Activated CD4-positive, alpha-beta T cell treated with anti-CD3 and anti-CD28 coated beads for 1 hour (primary cell): ENCODE measurements at regions not wholly inside any gene's neighbourhood (a gene's known extent, or its start where the extent isn't known, plus 50 kb on each side); places are given as distances from the start of the nearest gene placed in this dataset.
"Not testable (repeated sequence)": the region's sequence is repeated elsewhere in the genome, so short reads cannot be mapped to it uniquely, and the experiment has no call there.

ENCODE experiments used
- DNase-seq: peaks from one replicate; pipeline ENCODE4 v3.0.0-alpha.2; 2020

GRCh38 chr10:2214092-2214491, 476.8 kb upstream of the ADARB2 start:
- no peak for DNase-seq

DNA sequence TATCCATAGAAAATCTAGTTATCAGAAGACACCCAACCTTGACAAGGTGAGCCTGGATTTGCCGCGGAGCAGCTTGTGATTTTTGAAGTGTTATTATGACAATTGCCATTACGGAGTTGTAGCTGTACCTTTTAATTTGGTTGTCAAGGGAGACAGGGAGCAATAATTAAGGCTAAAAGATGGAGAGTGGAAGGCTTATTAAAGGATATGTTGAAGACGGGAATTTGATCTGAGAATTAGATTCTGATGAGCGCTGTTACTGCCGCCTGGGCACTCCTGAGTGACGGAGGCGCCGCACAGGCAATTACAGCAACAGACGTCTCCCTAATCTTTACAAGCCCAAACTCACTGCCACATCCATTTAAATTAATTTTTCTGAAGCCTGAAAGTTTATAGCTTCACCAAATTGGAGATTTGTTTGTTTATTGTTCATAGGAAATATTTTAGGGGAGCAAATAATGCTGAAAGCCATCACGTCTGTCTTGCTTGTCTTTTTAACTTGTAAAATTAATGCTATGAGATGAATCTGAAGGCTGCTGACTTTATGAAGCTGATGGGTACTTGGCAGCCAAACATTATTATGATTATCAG, 475.0 kb upstream of the ADARB2 start:
- no peak for DNase-seq

- DNase-seq = no peak
Observed at GRCh38 chr10:2210088-2210487, 472.8 kb upstream of the ADARB2 start.

DNA sequence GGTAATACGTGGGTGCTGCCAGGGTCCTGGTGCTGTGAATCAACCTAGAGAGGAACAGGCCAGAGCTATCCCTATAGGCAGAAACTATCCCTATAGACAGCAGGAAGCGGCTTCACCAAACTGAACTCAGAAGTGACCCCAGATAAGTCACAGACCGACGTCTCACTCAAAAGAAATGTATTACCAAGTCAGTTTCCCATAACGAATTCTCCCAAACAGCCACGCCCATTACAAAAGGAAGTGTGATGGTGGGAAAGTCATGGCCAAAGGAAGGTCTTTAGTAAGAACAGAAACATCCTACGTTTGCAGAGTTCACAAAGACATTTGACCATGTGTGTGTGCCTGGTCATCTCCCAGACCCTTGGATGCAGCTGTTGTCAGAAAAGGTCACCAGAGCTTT, 470.8 kb upstream of the ADARB2 start:
- DNase-seq = no peak

DNA sequence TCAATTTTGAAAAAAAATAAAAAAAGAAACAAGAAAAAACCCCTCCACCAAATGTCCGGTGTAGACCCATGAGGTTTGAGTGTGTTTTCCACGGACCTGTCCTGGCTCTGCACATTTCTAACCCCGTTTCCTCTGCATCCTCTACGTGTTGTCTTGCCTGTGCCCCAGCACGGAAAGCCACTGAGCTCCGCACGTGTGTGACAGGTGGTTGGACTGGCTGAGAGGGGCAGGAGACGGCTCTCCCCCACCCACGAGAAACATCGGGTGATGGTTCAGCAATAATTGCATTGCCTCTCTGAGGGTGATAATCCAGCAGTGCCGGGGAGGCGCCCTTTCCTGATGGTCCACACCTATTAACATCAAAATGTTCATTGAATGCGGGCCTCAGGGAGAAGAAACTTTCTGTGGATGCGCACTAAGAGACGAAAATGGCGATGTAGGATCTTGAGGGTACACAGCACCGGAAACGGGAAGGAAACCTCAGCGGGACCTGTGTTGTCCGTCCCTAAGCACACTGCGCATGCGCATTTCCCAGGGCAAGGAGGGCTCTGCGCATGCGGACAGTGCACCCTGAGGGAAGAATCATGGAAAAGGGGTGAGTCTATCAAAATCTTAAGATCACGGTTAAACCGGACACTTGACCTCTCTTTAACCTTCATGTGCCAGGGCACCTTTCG, 470.1 kb upstream of the ADARB2 start:
- no peak for DNase-seq

DNA sequence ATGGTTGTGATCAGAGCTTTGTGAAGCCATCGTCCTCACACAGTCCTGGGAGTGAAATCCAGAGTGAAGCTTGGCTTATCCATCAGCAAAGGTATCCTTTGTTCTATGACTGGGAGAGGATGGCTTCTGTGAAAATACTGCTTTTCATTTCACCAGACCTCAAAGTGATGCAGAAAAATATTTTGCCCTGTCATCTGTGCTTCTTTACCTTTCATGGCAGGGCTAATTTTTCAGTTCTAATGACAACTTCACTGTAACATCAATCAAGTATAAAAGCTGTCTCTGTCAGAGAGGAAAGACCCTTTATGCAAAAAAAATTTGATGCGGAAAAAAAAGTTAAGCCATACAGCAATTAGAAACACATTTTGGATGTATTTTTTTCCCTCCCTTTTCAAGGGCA, 468.1 kb upstream of the ADARB2 start:
- no peak for DNase-seq

- no peak for DNase-seq
Observed at GRCh38 chr10:2202401-2202800, 465.1 kb upstream of the ADARB2 start.

- DNase-seq = no peak
Observed at GRCh38 chr10:2201534-2202099, 464.3 kb upstream of the ADARB2 start.

- no peak for DNase-seq
Observed at GRCh38 chr10:2197663-2198062, 460.3 kb upstream of the ADARB2 start.

DNA sequence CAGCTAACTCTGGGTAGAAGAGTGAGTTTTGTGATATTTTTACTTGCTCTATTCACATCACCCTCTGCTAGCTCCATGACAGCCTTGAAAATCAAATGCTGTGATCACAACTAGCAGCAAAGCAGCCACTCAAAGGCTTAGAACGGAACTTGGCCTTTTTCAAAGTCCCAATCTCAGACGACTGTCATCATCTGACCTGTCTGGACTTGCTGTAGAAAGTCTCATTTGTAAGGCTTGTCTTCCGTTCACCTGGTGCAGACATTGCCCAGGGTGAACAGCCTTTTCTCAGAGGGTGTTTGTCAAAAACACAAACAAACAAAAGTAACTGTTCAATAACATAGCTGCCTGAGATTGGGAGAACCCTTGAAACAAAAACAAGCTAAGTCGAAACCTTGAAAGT, 458.9 kb upstream of the ADARB2 start:
- no peak for DNase-seq

GRCh38 chr10:2189356-2189755, 452.0 kb upstream of the ADARB2 start:
- not testable (repeated sequence) for DNase-seq

- no peak for DNase-seq
Observed at GRCh38 chr10:2188371-2188770, 451.0 kb upstream of the ADARB2 start.

DNA sequence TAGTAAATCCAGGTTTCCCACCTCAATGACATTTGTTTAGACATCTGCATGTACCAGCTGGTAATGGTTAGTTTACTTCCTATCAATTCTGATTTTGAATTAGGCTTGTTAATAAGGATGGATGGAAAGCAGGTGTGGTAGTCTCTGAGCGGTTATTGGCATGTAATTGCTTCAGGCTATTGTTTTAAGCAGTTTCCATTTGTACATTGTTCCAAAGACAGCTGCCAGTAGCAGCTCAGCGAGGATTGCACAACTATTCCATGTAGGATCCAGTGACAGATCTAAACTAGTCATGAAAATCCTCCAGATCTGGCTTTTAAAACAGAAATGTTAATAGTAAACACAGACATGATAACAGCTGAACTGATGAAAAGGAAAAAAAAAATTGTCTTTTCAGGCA, 436.0 kb upstream of the ADARB2 start:
- no peak for DNase-seq

DNA sequence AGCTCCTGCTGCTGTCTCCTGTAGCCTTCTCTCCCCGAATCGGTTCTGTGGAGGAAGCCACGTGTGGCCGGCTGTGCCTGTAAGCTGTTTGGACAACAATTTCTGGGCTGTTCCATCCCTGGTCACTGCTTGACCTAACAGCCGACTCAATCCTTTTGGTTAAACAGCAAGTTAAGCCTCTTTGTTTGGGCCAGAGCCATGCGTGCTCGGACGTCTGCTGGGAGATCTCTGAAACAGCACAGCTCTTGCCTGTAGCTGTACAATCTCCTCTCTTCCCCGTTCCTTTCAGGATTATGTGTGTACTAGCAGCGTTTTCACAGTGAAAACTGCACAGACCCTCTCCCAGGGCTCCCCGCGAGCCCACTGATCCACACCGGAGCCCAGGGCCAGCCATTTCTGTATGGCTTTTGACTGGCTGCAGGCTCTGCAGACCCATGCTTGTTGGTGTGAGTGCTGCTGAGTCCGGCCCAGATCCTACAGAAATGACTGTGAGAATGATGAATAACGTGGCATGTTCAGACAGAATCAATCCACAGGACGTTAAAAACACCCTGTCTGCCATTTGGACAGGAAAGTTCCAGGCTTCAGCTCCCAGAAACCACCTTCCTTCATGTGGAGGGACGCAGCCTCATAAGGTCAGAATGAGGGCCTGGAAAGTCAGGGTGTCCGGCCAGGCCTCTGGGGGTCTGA, 428.6 kb upstream of the ADARB2 start:
- no peak for DNase-seq

DNA sequence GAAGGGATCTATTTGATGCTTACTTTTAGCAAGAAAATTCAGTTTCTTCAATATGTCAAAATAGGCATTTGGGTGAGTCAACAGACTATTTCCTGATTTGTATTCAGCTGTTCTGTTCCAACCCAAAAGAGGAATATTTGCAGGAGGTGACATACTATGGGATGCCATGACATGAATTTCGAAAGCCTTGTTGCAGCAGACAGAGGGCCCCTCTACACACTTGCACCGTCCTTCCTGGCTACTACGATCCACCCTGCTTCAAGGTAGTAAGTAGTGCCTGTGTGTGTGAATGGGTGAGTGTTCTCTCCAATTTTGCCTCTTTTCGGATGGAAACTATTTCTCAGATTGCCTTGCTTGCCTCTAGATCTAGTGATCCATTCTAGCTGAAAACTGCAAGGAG, 413.0 kb upstream of the ADARB2 start:
- no peak for DNase-seq

GRCh38 chr10:2145926-2146478, 408.7 kb upstream of the ADARB2 start:
- no peak for DNase-seq

- DNase-seq = no peak
Observed at GRCh38 chr10:2145491-2145890, 408.2 kb upstream of the ADARB2 start.

DNA sequence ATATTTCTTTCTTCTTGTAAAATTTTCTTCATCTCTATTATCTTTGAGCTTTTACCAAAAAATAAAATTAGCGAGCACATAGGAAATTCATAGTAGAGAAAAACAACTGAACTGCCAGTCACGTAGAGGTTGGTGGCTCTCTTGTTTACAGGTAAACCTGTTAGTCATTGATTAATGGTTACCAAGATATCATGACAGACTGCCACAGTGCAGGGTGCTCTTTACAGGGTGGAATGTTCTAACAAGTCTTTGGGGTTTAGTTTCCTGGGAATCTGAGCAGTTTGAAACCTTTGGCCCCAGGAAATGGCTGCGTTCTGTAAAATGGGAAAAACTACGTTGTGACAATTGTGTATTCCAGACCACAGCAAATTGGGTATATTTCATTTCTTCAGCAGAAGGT, 407.3 kb upstream of the ADARB2 start:
- DNase-seq = no peak

GRCh38 chr10:2143213-2143835, 406.0 kb upstream of the ADARB2 start:
- DNase-seq = no peak

GRCh38 chr10:2139746-2140145, 402.4 kb upstream of the ADARB2 start:
- DNase-seq = no peak

- no peak for DNase-seq
Observed at GRCh38 chr10:2137549-2138174, 400.3 kb upstream of the ADARB2 start.

DNA sequence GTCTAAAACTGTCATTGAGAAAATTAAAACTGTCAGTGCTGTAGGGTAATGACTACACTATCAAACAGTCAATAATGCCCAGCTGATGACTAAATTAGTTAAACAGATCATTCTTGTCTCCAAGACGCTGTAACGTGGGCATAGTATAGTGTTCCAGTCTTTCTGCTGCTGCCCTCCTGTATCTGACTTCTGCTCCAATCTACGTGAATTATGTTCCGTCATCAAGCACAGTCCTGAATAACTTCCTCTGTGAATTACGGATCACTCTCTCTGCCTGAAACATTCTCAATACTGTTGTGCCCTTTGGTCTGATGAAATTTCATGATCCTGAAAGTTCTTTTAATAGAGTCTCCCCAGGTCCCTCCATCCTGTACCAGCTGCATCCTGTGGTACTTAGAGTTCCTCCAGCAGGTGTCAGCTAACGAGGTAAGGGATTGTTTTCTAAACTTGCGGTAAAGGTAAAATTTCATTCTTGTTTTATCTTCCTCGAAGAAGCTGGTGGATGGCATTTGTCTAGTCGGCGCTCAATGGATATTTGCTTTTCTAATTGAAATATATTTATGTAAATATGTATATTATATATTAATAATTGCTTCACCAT, 393.5 kb upstream of the ADARB2 start:
- no peak for DNase-seq
